ENCODE measurements at regions not wholly inside any gene's neighbourhood (a gene's known extent, or its start where the extent isn't known, plus 50 kb on each side); places are given as distances from the start of the nearest gene placed in this dataset.

DNA sequence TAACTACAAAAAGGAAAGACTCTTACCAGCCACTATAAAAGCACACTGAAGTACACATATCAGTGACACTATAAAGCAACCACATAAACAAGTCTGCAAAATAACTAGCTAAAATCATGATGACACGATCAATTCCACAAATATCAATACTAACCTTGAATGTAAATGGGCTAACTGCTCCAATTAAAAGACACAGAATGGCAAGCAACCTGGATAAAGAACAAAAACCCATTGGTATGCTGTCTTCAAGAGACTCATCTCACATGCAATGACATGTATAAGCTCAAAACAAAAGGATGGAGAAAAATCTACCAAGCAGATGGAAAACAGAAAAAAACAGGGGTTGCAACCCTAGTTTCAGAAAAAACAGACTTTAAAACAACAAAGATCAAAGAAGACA, 59.7 kb upstream of the LYPLAL1 start (continued):
- TF ChIP-seq ZNF318 (IDR thresholded peaks at IDR 0.05; ENCODE audit: borderline replicate concordance in 1 of 2, low read depth in 1 of 2) (no peak), ZNF41 (CRISPR knock-in tag; conservative IDR thresholded peaks at IDR 0.05) (no peak), CHD7 (IDR thresholded peaks at IDR 0.05; ENCODE audit: low read depth, low read length) (no peak)
